Caki2 (cell line): ENCODE measurements at regions not wholly inside any gene's neighbourhood (a gene's known extent, or its start where the extent isn't known, plus 50 kb on each side); places are given as distances from the start of the nearest gene placed in this dataset.

ENCODE experiments used
- DNase-seq: peaks from one replicate; pipeline ENCODE4 v3.0.0-alpha.2; 2015; ENCODE audit warnings: low read depth
- in situ Hi-C: cut with HindIII; loops from 2 replicates; pipeline ENCODE4 v1.10.0; 2016; ENCODE audit warnings: low sequenced_read_pairs, low pct_unique_long_range_greater_than_20kb, mixed read lengths

DNA sequence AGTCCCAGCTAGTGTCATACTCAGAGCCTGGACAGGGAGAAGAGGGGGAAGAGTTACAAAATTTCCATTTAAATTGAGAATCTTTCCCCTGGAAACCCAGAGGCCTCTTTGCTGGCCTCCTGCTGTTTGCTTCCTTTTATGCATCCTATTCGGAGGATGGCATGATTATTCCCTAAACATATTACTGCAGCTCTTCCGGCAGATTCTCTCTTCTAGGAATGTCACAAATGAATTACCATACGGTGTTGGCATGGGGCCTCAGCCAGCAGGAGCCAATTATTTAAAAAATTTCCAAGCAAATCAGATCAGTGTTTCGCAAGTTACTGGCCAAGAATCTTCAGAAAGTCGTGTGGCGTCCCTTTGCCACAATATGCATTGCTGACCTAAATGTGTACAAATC is 326.7 kb upstream of the NCAM1 start:
- no peak for DNase-seq
- in situ Hi-C loops = no loop called here

DNA sequence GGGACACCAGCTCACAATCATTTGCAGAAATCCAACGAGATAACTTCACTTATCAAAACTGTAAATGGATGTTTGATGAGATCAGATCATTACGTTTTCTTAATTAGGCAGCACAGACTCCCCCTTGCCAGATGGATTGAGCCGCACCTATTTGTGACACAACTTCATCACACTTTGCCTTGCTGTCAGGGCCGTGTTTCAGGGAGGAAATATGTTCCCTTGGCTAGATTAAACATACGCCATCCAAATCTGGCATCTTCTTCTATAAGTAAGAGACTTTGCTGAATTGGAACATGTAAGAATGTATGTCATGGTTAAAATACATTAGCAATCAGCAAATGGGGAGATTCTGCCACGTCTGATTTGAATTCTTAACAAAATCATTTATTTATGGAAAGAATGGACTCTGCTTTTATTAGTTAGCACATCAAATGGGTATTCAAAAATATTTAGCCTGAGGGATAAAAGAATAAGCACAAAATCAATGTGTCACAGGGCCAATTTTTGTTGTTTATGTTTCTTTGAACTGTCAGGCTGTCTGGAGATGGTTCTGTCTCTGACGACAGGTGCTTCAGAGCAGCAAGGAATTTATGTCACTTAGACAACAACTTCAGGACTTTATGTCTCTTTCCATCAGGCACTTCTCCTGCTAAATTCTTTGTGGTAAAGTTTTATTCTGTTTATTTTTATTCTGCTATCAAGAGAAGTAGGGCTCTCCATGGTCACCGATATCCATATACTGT is 326.1 kb upstream of the NCAM1 start:
- in situ Hi-C loops = no loop called here
- no peak for DNase-seq

DNA sequence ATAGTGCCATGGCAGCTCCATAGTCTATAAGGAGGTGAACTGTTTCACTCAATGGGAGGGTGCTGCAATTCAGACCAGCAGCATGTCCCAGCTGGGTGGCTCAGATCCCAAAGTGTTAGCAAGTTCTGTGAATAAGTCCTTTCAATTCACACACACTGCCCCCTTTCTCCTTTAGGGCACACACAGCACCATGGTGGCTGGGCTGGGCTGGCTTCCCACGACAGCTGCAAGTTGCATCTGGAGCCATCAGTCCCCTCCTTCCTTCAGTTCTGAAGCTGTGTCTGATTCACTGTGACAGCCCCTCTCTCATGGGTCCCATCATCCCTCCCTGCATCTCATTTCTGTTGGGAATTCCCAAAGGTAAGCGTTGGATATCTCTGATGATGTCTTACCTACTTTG is 324.1 kb upstream of the NCAM1 start:
- DNase-seq = no peak
- in situ Hi-C loops = no loop called here

DNA sequence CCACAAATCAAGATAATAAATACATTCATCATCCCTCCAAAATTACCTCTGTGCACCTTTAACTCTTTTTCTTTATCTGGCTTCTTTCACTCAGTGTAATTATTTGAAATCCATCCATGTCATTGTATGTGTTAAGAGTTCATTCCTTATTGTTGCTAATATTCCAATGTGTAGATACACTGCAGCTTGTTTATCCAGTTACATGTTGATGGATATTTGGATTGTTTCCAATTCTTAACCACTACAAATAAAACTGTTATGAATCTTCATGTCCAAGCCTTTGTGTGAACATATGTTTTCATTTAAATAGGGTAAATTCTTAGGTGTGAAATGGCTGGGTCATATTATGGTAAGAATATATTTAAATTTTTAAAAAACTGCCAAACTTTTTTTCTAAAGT is 323.3 kb upstream of the NCAM1 start:
- in situ Hi-C loops = no loop called here
- no peak for DNase-seq

DNA sequence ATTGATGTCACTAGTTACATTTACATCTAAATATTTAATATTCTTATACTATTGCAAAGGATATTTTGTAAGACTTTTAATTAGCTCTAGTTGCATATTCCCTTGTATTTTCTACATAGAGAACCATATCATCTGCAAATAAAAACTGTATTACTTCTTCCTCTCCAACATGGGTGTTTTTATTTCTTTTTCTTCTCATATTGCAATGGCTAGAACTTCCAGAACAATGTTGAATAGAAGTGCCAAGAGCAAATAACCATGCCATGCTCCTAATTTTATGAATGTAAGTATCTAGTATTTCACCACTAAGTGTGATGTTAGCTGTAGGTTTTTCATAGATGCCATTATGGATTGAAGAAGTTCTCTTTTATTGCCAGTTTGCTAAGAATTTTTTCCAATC is 321.8 kb upstream of the NCAM1 start:
- in situ Hi-C loops = no loop called here
- DNase-seq = no peak

DNA sequence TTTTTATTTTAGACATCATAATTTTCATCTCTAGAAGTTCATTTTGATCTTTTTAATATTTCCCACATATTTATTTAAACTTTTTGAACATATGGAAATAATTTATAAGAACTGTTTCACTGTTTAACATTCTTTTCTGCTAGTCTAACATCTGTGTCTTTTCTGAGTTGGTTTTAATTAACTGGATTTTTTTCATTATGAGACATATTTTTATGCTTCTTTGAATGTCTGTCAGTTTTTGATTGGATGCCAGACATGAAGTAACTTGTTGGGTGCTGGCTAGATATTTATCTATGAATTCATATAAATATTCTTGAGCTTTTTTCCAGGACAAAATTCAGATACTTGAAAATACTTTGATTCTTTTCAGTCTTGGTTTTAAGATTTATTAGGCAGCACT is 317.8 kb upstream of the NCAM1 start:
- in situ Hi-C loops = no loop called here
- no peak for DNase-seq

DNA sequence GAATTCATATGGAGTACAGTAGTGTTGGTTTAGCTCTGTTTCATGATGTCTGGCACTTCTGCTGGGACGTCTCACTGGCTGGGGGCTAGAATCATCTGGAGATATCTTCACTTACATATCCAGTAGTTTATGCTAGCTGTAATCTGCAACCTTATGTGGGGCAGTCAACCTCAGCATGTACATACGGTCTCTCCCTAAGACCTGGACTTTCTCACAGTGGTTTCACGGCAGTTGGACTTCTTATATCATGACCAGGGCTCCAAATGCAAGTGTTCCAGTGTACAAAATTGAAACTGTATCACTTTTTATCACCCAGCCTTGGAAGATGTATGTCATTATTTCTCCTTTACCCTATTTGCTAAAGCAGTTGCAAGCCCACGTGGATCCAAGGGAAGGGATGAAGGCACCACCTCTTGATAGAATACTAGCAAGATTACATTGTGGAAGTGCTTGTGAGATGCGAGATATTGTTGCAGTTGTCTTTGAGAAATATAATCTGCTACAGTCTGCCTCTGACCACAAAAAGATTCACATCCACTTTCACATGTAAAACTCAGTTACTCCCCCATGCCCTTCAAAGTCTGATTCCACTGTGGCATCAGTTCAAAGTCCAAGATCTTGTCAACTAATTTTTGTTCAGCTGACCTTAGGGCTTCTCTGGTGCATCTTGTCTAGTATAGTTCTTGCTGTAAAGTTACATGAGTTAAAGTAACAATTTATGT is 316.6 kb upstream of the NCAM1 start:
- in situ Hi-C loops = no loop called here

DNA sequence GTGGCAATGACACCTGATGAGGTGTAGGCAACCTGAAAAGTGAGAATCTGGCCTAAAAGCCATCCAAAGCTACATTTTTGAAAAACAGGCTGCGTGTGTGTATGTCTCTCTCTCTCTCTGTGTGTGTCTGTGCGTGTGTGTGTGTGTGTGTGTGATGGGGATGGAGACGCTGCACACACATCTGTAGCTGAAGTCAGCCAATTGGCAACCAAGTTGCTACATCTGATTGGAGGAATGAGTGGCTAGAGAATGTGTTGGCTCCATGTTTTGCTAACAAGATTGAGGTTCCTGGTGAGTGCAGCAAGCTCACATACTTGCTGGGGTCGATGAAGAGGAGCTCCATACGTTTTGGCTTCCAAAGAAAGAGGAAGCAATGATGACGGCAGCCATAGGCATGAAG is 311.4 kb upstream of the NCAM1 start:
- DNase-seq = no peak
- in situ Hi-C loops = no loop called here

More for the DNA sequence above, 316.6 kb upstream of the NCAM1 start:
- no peak for DNase-seq

DNA sequence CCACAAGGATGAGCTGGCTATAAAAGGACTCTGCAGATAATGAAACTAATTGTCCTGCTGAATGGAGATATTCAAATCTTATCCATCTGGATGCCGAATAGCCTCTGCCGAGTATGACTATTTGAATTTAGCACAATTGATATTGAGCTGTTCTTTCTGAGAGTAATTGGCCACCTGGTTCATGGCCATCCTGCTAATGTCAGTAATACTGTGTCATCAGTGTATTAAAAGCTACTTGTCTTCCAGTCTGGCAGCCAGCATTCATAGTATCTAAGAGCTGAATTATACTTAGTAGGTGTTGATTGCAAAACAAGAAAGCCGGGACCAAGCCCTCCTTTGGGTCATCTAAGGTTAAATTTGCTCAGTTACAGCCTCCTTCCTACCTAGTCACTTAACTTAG is 310.7 kb upstream of the NCAM1 start:
- DNase-seq = no peak
- in situ Hi-C loops = no loop called here

DNA sequence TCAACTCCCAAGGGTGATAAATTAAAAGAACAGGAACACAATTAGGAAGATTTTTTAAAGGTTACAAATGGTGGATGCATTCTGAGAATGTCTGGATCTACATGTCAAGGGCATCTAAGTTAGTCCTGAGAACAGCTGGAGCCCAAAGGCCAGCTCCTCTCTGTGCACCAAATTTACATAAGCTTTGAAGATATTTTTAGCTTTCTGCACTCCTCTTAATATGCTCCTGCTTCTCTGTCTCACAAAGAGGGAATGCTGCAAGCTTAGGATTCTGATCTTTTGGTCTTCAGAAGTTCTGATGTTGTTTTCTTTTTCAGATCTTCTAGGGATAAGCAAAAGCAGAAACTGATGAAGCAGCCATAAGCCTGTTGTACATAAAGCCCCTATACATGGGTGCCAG is 309.8 kb upstream of the NCAM1 start:
- in situ Hi-C loops = no loop called here
- no peak for DNase-seq

DNA sequence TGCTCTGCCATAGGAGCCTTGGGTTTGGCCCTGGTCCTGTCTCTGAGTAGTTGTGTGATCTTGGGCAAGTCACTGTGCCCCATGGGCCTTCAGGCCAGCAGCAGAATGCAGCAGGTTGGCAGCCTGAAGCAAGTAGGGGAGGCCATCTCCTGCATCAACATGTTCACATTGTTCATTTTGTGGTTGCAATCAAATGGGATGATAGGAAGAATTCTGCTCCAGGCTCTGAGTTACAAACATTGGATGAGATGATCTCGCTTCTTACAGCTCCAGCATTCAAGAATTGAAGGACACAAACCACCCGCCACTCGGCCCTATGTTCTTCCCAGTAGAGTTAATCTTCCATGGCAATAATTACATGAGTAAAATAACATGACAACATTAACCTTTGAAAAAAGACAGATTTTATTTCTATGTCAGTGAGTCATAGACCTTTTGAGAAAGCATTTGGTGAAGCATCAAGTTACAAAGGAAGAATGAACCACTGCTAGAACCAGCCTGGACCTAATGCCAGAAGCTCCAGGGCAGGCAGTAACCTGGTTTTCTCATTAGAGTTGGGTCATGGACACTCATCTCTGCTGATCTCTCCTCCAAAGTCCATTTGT is 308.3 kb upstream of the NCAM1 start:
- in situ Hi-C loops = no loop called here
- no peak for DNase-seq

DNA sequence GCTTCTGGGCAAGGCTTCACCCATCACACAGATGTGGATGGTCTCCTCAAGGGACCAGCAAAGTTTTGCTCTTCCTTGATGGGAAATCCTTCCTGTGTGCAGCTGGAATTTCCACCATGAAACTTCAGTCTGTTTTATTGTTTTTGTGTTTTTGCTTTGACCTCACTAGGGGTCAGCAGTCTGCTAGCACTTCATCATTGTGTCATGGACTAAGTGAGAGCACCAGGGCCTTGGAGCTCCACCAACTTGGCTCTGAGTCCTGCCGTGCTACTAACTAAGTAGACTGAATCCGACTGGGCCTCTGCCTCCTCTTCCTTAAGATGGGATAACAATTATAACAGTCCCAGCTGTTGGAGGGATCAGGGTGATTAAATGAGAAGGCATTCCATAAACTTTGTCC is 305.8 kb upstream of the NCAM1 start:
- in situ Hi-C loops = no loop called here
- DNase-seq = no peak

DNA sequence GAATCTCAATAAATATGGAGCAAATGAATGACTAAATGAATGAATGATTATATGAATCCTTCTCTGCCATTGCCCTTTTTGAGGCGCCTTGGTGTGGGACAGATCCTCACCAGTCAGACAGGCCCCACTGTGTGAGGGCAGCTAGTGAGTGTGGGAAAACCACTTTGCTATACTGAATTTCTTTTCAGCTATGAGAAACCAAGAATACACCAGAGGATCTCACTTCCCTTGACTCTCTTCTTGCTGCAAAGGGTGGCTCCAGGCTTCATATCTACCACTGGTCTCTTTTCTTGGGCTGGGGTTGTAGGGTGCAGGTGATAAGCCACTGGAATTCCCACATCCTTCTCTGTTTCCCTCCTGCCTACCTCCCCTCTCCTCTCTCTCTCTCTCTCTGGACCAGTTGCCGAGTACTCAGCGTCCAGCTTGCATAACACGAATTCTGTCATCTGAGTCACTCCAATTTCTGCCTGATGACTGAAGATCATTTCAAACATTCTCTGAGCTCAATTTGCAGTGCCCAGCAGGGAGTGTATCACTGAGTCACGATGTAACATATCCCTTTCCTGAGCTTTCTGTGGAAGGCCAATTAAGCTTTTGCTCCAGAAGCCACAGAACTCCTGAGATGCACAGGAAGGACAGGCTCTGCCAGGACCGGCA is 304.3 kb upstream of the NCAM1 start:
- DNase-seq = no peak
- in situ Hi-C loops = no loop called here

DNA sequence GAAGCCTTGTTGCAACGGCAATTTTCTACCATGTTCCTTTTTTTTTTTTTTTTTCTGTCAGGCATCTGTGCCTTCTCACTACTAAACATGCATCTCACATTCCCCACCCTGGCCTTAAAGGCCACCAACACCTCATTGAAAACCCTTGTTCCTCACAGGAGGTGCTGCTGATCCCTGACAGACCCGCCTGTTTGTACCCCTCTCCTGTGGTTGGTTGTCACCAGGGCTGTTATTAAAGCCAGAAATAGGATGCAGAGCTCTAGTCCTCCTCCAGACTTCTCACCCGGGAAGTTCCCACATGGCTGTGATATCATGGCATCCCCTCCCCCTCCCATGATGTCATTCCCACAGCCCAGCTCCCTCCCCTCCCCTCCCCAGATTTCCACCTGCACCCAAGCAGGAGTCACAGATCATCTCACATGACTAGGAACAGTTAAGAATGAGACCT is 302.8 kb upstream of the NCAM1 start:
- no peak for DNase-seq

DNA sequence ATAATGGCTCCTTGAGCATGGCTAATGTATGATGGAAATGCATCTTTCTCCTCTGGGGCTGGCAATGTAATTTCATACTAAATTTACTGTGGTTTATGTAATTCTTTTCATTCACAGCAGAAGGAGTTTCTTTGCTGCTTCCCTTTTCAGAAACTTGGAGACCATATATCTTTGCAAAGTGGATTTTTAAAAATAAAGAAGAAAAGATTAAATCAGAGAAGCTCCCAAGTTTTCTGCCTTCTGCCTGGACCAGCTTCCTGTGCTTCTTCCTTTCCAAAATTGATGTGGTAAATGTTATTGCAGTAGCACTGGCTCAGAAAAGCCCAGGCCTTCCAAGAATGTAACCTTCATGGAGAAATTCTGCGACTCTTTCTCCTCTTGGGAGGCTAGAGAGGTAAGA is 300.1 kb upstream of the NCAM1 start:
- no peak for DNase-seq
- in situ Hi-C loops = no loop called here

More for the DNA sequence above, 302.8 kb upstream of the NCAM1 start:
- in situ Hi-C loops = no loop called here

DNA sequence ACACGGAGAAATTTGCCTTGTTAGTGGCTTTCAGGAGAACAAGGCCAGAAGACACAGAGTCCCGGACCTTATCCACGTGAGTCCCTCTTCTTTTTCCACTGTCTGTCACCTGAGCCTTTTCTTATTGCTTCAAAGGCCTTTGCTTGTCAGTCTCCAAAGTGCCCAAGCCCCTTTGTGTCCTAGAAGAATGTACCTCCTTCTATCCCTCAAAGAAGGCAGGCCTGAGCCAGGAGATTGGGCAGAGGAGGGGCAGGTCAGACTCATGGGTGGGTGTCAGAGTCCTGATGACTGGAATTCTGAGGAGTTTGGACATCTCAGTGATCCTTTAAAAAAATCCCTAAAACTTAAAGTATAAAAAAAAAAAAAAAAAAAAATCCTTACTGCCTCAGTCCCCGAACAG is 299.6 kb upstream of the NCAM1 start:
- in situ Hi-C loops = no loop called here
- DNase-seq = no peak

DNA sequence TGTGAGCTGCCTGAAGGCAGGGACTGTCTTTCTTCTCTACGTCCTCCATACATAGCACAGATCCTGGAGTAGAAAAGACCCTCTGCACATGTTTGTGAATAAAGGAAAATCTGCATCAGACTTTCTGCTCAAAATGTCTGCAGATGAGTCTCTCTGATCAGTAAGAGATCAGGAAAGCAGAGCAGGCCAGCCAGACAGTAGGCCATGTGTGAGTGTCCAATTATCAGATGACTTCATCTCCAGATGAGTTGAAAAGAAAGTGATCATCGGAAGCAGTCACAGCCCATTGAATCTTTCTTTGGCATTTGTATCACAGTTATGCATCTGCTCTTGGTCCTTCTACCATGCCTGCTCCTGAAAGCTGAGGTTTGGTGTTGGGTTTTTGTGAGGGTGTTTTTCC is 298.7 kb upstream of the NCAM1 start:
- in situ Hi-C loops = no loop called here
- DNase-seq = no peak

DNA sequence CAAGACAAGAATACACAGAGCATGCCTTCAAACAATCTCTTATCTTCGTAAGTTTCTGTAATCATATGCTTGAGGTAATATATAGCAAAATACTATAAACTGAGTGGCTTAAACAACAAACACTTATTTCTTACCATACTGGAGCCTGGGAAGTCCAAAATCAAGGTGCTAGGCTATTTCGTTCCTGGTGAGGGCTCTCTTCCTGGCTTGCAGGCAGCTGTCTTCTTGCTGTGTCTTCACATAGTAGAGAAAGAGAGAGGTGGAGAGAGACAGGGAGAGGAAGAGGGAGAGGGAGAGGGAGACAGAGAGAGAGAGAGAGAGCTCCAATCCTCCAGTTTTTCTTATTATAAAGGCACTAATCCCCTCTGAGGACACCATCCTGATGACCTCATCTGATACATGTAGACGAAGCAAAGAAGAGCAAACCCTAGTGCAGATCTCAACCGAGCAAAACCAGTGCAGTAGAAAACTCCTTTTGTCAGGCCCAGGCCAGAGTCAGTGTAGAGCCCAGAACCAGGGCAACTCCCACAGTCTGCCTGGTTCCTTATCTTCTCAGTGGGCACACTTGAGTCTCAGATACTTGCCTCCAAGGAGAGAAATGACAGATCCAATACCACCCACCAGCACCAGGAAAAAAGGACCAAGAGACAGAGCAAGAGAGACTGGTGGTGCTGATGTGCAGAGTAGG is 297.1 kb upstream of the NCAM1 start:
- DNase-seq = no peak
- in situ Hi-C loops = no loop called here

DNA sequence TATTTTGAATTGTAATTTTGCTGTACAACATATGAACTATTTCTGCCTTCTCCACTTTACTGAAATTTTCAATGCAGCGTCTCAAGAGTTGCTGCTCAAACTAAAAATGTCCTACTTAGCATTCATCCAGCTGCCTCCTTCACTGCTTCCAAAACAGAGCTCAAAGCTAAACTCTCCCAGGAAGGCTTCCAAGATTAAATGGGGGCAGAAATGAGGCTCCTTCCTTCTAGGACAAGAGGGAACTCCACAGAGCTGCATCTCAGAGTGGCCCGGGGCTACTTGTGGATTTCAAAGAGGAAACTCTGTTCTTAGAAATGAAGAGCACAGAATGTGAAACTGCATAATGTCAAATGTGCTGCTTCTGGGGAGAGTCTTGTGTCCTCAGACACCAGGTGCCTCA is 295.9 kb upstream of the NCAM1 start:
- in situ Hi-C loops = no loop called here
- DNase-seq = no peak
